Ascending aorta (tissue), 2 donors: ENCODE measurements at regions not wholly inside any gene's neighbourhood (a gene's known extent, or its start where the extent isn't known, plus 50 kb on each side); places are given as distances from the start of the nearest gene placed in this dataset.

ENCODE experiments used
- DNase-seq, 2 donors: peaks; one replicate each; pipeline ENCODE4 v3.0.0-alpha.2; 2019; ENCODE audit warnings: low spot score in 2 of 2
- H3K27ac ChIP-seq, 2 donors: fragments of 200-600 bp; sonication (generic); one replicate each; pipeline ENCODE4 v1.5.1; 2016 to 2017; ENCODE audit warnings: mild to moderate bottlenecking in 1 of 2
- H3K27me3 ChIP-seq: fragments of 200-600 bp; sonication (generic); one replicate; pipeline ENCODE4 v1.5.1; 2017
- H3K36me3 ChIP-seq, 2 donors: fragments of 200-600 bp; sonication (generic); one replicate each; pipeline ENCODE4 v1.5.1; 2016
- H3K4me1 ChIP-seq, 2 donors: fragments of 200-600 bp; sonication (generic); one replicate each; pipeline ENCODE4 v1.5.1; 2016 to 2017; ENCODE audit warnings: mild to moderate bottlenecking in 1 of 2
- H3K4me3 ChIP-seq, 2 donors: fragments of 200-600 bp; sonication (generic); one replicate each; pipeline ENCODE4 v1.5.1; 2016 to 2017; ENCODE audit warnings: mild to moderate bottlenecking in 1 of 2
- H3K9me3 ChIP-seq, 2 donors: fragments of 200-600 bp; sonication (generic); one replicate each; pipeline ENCODE4 v1.5.1; 2016
- CTCF ChIP-seq, 3 experiments: fragments of 200-600 bp in 2 of 3; fragments of 450-650 bp in 1 of 3; sonication (generic) in 2 of 3; IDR thresholded peaks; one replicate each; pipeline ENCODE4 v1.5.1; 2016 to 2019; ENCODE audit warnings: antibody characterized with exemption in 3 of 3, mild to moderate bottlenecking in 1 of 3, moderate library complexity in 1 of 3
- intact Hi-C: fragments of 100-400 bp; cut with DNase I; formaldehyde crosslinking; loops from one replicate; pipeline ENCODE4 v1.15.1; 2023

DNA sequence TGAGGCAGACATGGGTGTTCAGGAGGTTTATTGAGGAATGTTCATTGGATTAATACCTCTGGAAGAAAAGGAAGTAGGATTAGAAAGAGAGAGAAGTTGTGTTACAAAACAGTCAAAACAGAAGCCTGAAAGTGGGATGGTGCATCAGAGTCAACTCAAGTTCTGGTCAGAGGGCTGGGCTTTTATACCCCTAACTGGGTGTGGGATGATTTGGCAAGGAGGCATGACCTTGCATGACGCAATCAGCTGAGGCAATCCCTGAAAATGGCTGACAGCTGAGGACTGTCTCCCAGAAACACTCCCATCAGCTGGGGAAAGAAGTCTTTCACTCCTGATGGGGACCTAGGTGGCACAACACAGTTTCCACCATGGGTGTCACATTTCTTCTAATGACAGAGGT is 818.2 kb downstream of the SATB2 start:
- H3K9me3 ChIP-seq, result no peaks in the 10 kb centered on the region
- no peak overlapping the region for H3K27ac ChIP-seq
- H3K4me3 ChIP-seq, result no peak overlapping the region
- no peak for DNase-seq
- no peaks in the 10 kb centered on the region for H3K36me3 ChIP-seq
- intact Hi-C loops, result no loop called here
- no peaks in the 10 kb centered on the region for H3K27me3 ChIP-seq
- TF ChIP-seq CTCF (IDR thresholded peaks at IDR 0.05), result no peak
- no peaks in the 10 kb centered on the region for H3K4me1 ChIP-seq

- Histone ChIP-seq H3K27ac (no peak overlapping the region), H3K4me1 (no peaks in the 10 kb centered on the region), H3K36me3 (no peaks in the 10 kb centered on the region), H3K9me3 (no peaks in the 10 kb centered on the region), H3K4me3 (no peak overlapping the region), H3K27me3 (no peaks in the 10 kb centered on the region)
- DNase-seq, result no peak
- TF ChIP-seq CTCF (IDR thresholded peaks at IDR 0.05), result no peak
- intact Hi-C loops, result no loop called here
Measured at GRCh38 chr2:198638577-198638976, 819.2 kb downstream of the SATB2 start.

DNA sequence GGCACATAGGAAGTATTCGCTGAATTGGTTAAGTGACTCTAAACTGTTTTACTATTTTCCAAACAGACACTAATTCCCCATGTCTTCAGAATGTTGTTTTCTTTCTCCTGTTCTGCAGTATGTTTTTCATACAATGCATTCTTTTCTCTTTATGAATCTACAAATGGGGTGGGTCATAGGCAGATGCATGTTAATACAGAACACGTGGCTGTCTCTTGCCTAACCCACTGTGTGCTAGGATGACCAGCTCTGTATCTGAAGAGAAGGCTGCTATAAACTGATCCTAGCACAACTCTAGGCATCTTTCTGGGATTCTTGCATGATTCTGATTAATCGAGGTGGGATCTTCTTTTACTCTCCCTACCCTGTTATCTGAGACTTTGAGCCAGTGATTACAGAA is 826.0 kb downstream of the PLCL1 start:
- no peaks in the 10 kb centered on the region for H3K36me3 ChIP-seq
- intact Hi-C loops, result no loop called here
- TF ChIP-seq CTCF (IDR thresholded peaks at IDR 0.05), result no peak
- no peaks in the 10 kb centered on the region for H3K27me3 ChIP-seq
- H3K9me3 ChIP-seq, result no peaks in the 10 kb centered on the region
- no peak overlapping the region for H3K27ac ChIP-seq
- no peaks in the 10 kb centered on the region for H3K4me1 ChIP-seq
- DNase-seq, result no peak
- H3K4me3 ChIP-seq, result no peak overlapping the region

DNA sequence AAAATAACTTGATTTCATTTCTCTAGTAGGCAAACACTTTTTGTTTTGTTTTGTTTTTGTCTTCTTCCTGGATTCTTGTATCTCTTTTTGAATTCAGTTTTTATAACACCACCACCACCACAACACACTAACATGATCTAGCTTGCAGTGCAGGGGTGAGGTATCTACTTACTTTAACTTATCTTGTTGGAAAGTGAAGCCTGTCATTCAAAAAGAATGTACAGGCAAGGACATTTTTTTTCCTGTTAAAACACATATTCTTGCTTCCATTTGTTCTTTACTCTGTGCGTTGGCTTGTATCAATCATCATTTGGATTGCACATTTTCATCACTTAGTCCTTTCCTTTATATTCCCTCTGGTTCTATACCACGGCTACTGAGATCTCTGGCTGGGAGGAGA is 824.2 kb downstream of the PLCL1 start:
- Histone ChIP-seq H3K27me3 (no peaks in the 10 kb centered on the region), H3K36me3 (no peaks in the 10 kb centered on the region), H3K27ac (no peak overlapping the region), H3K4me1 (no peaks in the 10 kb centered on the region), H3K9me3 (no peaks in the 10 kb centered on the region), H3K4me3 (no peak overlapping the region)
- intact Hi-C loops, result no loop called here
- no peak for DNase-seq
- no peak for TF ChIP-seq CTCF (IDR thresholded peaks at IDR 0.05)

DNA sequence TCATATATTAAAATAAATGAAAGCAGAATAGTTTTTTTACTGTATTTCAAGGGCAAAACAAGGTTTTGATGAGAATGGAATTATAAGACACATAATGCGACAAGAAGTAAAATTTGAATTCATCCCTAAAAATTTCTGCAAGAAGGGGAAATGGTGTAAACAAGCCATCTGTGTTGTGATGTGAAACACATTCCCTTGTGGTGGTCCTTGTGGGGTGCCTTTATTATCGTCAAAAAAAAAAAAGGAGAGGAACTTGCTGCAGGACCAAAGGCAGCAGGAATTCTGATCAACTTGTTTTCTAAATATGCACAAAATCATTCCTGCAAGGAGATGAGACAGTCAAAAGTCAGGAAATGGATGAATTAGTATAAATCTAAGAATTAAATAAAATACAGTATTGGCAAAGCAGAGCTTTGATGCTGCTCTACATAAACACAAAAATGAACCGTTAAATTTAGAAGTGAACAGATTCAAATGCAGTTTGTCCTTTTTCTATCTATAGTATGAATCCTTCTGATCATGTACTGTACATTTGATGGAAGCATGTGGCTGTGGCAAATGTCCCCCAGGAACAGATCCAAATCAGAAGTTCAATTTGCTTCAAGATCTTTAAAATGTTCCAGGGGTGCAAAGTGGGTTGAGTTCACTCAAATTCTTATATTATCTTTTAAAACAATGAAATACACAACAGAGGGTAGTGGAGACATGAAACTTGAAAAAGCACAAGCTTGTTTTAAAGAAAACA is 818.8 kb downstream of the PLCL1 start:
- TF ChIP-seq CTCF (IDR thresholded peaks at IDR 0.05), result no peak
- DNase-seq, result no peak
- intact Hi-C loops, result no loop called here

DNA sequence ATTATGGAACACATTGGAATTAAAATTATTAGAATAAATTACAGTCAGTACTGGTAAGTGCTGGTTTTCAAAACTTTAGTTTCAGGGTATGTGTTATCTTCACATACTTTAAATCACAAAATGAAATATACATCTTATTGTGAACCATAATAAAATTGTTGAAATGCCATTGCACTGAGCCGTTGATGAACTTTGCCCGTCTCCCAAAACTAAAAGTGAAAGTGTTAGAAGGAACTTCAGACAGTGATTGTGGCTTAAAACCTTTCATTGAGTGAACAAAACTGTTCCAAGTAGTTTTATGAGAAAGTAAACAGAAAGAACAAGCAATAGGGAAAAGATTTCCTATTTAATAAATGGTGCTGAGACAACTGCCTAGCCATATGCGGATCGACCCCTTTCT is 811.6 kb downstream of the PLCL1 start:
- Histone ChIP-seq H3K4me1 (peaks cover 0 to 2% of the 10 kb centered on the region in 2 donors), H3K4me3 (peak overlapping the region; percentile 18 to 31), H3K9me3 (no peaks in the 10 kb centered on the region), H3K36me3 (no peaks in the 10 kb centered on the region), H3K27ac (no peak overlapping the region), H3K27me3 (no peaks in the 10 kb centered on the region)
- DNase-seq, result no peak
- TF ChIP-seq CTCF (IDR thresholded peaks at IDR 0.05), result no peak
- intact Hi-C loops, result no loop called here

More for the DNA sequence above, 818.8 kb downstream of the PLCL1 start:
- H3K9me3 ChIP-seq, result no peaks in the 10 kb centered on the region
- H3K27me3 ChIP-seq, result no peaks in the 10 kb centered on the region
- no peaks in the 10 kb centered on the region for H3K36me3 ChIP-seq
- H3K27ac ChIP-seq, result no peak overlapping the region
- no peaks in the 10 kb centered on the region for H3K4me1 ChIP-seq
- H3K4me3 ChIP-seq, result no peak overlapping the region
